Erythroblast (primary cell): ENCODE measurements at regions not wholly inside any gene's neighbourhood (a gene's known extent, or its start where the extent isn't known, plus 50 kb on each side); places are given as distances from the start of the nearest gene placed in this dataset.

ENCODE experiments used
- DNase-seq, 2 experiments: peaks; one replicate each; lab custom pipeline; 2025; lab: John Stamatoyannopoulos, UW
- GATA1 ChIP-seq: IDR thresholded peaks from 2 replicates; pipeline ENCODE4 v1.6.1; 2011; ENCODE audit warnings: low read depth, mild to moderate bottlenecking, control low read depth, low read length, moderate library complexity
- POLR2A ChIP-seq: IDR thresholded peaks from 2 replicates; pipeline ENCODE4 v1.6.1; 2011; ENCODE audit warnings: mild to moderate bottlenecking, low read length

- TF ChIP-seq GATA1 (no peak), POLR2A (no peak)
- no peak for DNase-seq
These were observed 1251.0 kb upstream of the PCDH9 start for GRCh38 chr13:68481130-68481529.

DNA sequence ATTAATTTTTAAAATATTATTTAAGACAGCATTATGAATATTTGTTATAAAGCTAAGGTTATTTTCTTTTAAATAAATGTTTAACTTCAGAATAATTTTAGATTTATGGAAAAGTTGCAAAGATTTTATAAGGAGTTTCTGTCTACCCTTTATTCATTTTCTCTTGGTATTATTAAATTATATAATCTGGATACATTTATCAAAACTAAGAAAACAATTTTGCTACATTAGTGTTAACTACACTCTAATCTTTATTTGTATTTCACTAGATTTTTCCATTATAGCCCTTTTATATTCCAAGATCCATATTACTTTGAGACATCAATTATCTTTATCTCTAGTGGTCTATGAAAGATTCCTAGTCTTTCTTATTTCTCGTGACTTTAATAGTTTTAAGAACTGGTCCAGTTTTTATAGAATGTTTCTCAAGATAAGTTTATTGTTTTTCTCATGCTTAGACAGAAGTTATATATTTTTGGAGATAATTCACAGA is 1243.7 kb upstream of the PCDH9 start:
- no peak for DNase-seq
- TF ChIP-seq GATA1, result no peak
- no peak for TF ChIP-seq POLR2A

GRCh38 chr13:68467160-68467559 is 1237.0 kb upstream of the PCDH9 start:
- TF ChIP-seq POLR2A (no peak), GATA1 (no peak)
- no peak for DNase-seq

- DNase-seq, result no peak
- TF ChIP-seq POLR2A, result no peak
- no peak for TF ChIP-seq GATA1
These were observed 1210.7 kb upstream of the PCDH9 start for GRCh38 chr13:68440874-68441273.

DNA sequence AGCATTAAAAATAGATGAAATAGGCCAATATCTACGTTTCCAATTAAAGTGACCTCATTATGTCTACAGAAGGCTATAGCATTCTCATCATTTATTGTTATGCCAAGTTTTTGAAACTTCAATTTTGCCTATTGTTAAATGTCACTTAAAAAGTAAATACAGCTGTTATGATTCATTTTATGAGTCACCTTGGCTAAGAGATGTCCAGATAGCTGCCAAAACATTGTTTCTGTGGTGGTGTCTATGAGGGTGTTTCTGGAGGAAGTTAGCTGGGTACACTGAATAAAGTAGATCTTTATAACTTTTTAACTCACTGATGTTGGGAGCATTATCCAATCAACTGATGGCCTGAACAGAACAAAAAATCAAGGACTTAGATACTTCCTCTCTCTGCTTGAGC is 1209.7 kb upstream of the PCDH9 start:
- TF ChIP-seq POLR2A, result no peak
- no peak for TF ChIP-seq GATA1
- DNase-seq, result no peak

GRCh38 chr13:68428292-68428691 is 1198.2 kb upstream of the PCDH9 start:
- TF ChIP-seq GATA1 (no peak), POLR2A (no peak)
- no peak for DNase-seq

DNA sequence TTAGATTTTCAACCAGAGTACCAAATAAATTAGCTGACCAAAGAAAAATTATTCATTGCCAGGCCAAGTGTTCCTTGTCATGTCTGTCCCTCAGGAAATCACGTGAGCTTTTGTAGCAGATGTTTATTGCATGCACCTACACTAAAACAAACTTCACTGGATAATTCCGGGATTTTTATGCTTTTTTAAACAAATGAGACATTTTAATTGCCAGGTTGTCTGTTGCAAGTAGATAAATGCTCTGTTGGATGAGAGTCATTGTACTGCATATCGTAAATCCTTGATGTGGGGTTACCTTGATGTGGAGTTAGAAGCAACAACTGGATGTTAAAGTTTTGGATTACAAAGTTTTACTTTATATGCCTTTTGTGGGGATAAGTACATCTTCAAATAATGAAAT is 1187.7 kb upstream of the PCDH9 start:
- no peak for DNase-seq
- TF ChIP-seq GATA1 (no peak), POLR2A (no peak)

GRCh38 chr13:68410007-68410406 is 1179.9 kb upstream of the PCDH9 start:
- no peak for TF ChIP-seq POLR2A
- no peak for TF ChIP-seq GATA1

DNA sequence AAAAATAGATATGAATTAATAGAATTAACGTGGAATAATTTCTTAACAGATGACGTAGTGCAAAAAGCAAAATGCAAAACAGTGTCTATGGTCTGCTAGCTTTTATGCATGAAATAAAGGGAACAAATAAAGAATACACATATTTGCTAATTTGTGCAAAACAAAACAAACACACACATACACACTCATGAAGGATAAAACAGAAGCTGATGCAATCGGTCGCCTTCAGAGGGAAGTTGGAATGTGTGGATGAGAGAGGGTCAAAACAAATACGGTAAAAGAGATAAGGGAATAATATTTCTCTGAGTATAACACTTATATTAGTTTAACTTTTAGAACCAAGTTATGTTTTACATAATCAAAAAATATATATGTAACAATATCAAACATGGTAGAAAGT is 1160.9 kb upstream of the PCDH9 start:
- TF ChIP-seq POLR2A (no peak), GATA1 (no peak)

More at GRCh38 chr13:68410007-68410406, 1179.9 kb upstream of the PCDH9 start:
- DNase-seq, result no peak

DNA sequence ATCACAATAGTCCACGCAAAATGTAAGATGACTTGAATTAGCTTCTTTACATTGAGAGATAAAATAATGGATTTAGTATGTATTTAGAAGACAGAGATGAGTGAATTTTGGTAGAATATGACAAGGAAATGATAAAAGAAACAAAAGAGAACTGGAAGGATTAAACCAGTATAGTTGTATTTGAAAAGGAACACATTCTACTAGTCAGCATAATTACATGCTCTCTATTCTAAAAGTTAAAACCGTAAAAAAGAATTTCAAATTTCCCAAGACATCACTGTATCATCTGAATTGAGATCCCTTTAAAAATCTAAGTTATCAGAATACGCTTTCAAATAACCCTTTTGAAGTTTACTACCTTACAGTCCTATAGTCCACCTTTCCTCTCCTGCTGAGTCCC is 1156.7 kb upstream of the PCDH9 start:
- DNase-seq, result no peak
- TF ChIP-seq GATA1, result no peak
- no peak for TF ChIP-seq POLR2A

More for the DNA sequence above, 1160.9 kb upstream of the PCDH9 start:
- no peak for DNase-seq

- TF ChIP-seq POLR2A (no peak), GATA1 (no peak)
- DNase-seq, result no peak
These were observed 1150.2 kb upstream of the PCDH9 start for GRCh38 chr13:68380041-68380973.

DNA sequence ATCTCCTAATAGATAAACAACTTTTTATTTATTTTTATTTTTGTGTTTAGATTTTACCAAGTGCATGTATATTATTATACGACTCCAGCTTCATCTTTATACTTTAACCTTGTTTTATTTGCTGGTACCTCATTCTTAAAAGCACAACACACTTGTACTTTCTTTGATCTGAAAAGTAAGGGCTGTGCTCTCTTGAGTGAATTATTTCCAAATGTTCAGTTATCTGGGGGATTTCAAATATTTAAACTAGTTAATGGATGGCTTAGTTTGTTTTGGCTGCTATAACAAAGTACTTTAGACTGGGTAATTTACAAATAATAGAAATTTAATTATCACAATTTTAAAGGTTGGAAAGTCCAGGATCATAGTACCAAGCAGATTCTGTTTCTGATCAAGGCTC is 1148.2 kb upstream of the PCDH9 start:
- TF ChIP-seq GATA1, result no peak
- no peak for TF ChIP-seq POLR2A

DNA sequence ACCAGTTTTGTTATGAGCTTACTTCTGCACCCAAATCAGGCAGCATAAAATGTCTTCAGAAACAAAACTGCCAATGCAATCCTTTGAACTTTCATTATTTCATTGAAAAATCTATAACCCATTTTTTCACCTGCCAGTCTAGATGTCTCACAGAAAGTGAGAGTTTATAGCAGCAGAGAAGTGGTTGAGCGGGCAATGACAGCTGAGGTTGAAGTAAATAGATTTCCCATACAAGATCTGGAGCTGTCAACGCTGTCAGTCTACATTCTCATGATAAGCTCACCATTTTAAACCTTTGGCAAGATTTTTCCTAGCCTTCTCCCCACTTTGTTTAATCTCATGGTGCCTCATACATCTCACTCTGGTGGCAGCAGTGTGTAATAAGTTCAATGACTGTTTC is 1144.9 kb upstream of the PCDH9 start:
- no peak for DNase-seq
- no peak for TF ChIP-seq GATA1
- no peak for TF ChIP-seq POLR2A

More for the DNA sequence above, 1148.2 kb upstream of the PCDH9 start:
- no peak for DNase-seq

DNA sequence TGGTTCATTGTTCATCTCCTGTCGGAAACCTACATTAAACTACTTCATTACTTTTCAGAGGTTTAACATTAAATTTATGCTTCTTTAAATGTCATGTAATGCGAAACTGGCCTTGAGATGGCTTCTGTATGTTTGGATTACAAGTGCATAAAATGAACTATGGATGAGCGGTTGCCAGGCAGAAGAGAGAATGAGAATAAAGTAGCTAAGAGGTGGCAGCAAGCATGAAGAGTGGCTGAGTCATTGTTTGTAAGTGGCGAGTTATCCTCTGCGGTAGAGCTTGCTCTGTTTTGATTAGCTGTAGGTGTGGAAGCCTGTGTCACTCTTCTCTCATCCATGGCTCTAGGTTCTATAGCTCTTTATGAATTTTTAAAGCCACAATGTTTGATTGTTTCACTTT is 1139.6 kb upstream of the PCDH9 start:
- DNase-seq, result no peak

More for the DNA sequence above, 1139.6 kb upstream of the PCDH9 start:
- TF ChIP-seq GATA1, result no peak
- no peak for TF ChIP-seq POLR2A
